ENCODE measurements at regions not wholly inside any gene's neighbourhood (a gene's known extent, or its start where the extent isn't known, plus 50 kb on each side); places are given as distances from the start of the nearest gene placed in this dataset.

- Histone ChIP-seq H3K9me3 (replicated peaks; ENCODE audit: control insufficient read depth, insufficient read depth, low read length) (no peaks in the 10 kb centered on the region), H2AFZ (ENCODE audit: low read depth, low read length) (no peak overlapping the region), H3K27ac (ENCODE audit: insufficient read depth, low read depth, low read length) (no peak overlapping the region), H3K9ac (replicated peaks; ENCODE audit: extremely low read depth, insufficient read depth, low read length) (no peak overlapping the region), H3K79me2 (ENCODE audit: control insufficient read depth, insufficient read depth, low read length) (no peaks in the 10 kb centered on the region), H3K4me1 (ENCODE audit: control insufficient read depth, extremely low read depth, insufficient read depth, low read length) (no peaks in the 10 kb centered on the region), H3K4me2 (ENCODE audit: insufficient read depth, low read length) (no peak overlapping the region), H3K9me1 (replicated peaks; ENCODE audit: control insufficient read depth, extremely low read depth, insufficient read depth, low read length) (no peaks in the 10 kb centered on the region), H3K4me3 (replicated peaks in 1 of 3; ENCODE audit: insufficient read depth in 1 of 3, low read depth in 1 of 3, low read length in 3 of 3) (no peak overlapping the region), H4K20me1 (replicated peaks; ENCODE audit: control insufficient read depth, extremely low read depth, insufficient read depth, low read length) (no peaks in the 10 kb centered on the region), H3K36me3 (ENCODE audit: control insufficient read depth in 2 of 2, extremely low read depth in 1 of 2, insufficient read depth in 2 of 2, low read length in 2 of 2) (no peaks in the 10 kb centered on the region), H3K27me3 (ENCODE audit: control insufficient read depth in 2 of 2, insufficient read depth in 2 of 2, low read length in 2 of 2) (no peaks in the 10 kb centered on the region)
- DNase-seq (ENCODE audit: low read depth, low spot score) = no peak
- TF ChIP-seq MYC (IDR thresholded peaks at IDR 0.05; ENCODE audit: low read depth, low read length) (no peak), POLR2A (IDR thresholded peaks at IDR 0.05; ENCODE audit: low read depth, low read length) (no peak), JUN (IDR thresholded peaks at IDR 0.05; ENCODE audit: borderline replicate concordance, insufficient read depth, insufficient read length, low read depth) (no peak)
- FAIRE-seq = no peak
- dilution Hi-C loops (cut with MboI; ENCODE audit: extremely low pct_ligation_motif_present, low sequenced_read_pairs) (no loop called here), intact Hi-C loops (cut with micrococcal nuclease) (no loop called here)
- POLR2A ChIA-PET = no interaction called here
- CTCF ChIA-PET = no interaction called here
- BruUV-seq (replicated peaks) = no TSS peak
These were observed 71.5 kb upstream of the DISP3 start for GRCh38 chr1:11407301-11407994.

DNA sequence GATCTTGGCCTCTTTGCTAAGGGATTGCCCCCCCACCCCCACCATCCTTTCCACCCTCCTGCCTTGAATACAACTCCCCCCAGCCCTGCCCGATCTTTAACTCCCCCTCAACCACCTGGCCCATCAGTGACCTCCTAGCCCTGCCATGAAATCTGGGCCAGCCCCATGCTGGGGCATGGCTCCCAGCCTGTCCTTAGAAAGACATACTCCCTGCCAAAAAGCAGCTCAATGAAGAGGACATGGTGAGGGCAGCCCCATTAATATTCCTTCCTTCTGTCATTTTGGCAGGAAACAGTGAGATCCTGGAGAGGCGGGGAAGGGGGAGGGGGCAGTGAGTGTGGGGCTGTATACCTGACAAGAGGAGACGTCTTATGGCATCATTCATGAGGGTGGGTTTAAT lies 66.8 kb upstream of the DISP3 start:
- no peak for DNase-seq (ENCODE audit: low read depth, low spot score)
- Histone ChIP-seq H3K27me3 (ENCODE audit: control insufficient read depth in 2 of 2, insufficient read depth in 2 of 2, low read length in 2 of 2) (no peaks in the 10 kb centered on the region), H3K79me2 (ENCODE audit: control insufficient read depth, insufficient read depth, low read length) (no peaks in the 10 kb centered on the region), H2AFZ (ENCODE audit: low read depth, low read length) (no peak overlapping the region), H3K9me3 (replicated peaks; ENCODE audit: control insufficient read depth, insufficient read depth, low read length) (no peaks in the 10 kb centered on the region), H3K27ac (ENCODE audit: insufficient read depth, low read depth, low read length) (no peak overlapping the region), H3K4me1 (ENCODE audit: control insufficient read depth, extremely low read depth, insufficient read depth, low read length) (no peaks in the 10 kb centered on the region), H3K4me3 (replicated peaks in 1 of 3; ENCODE audit: insufficient read depth in 1 of 3, low read depth in 1 of 3, low read length in 3 of 3) (no peak overlapping the region), H3K9me1 (replicated peaks; ENCODE audit: control insufficient read depth, extremely low read depth, insufficient read depth, low read length) (no peaks in the 10 kb centered on the region), H3K9ac (replicated peaks; ENCODE audit: extremely low read depth, insufficient read depth, low read length) (no peak overlapping the region), H3K36me3 (ENCODE audit: control insufficient read depth in 2 of 2, extremely low read depth in 1 of 2, insufficient read depth in 2 of 2, low read length in 2 of 2) (no peaks in the 10 kb centered on the region), H3K4me2 (ENCODE audit: insufficient read depth, low read length) (no peak overlapping the region), H4K20me1 (replicated peaks; ENCODE audit: control insufficient read depth, extremely low read depth, insufficient read depth, low read length) (no peaks in the 10 kb centered on the region)
- ChIA-PET POLR2A (no interaction called here), CTCF (no interaction called here)
- FAIRE-seq = no peak
- dilution Hi-C loops (cut with MboI; ENCODE audit: extremely low pct_ligation_motif_present, low sequenced_read_pairs) = no loop called here
- TF ChIP-seq POLR2AphosphoS5 (IDR thresholded peaks at IDR 0.05; ENCODE audit: insufficient read depth, low read depth, low read length) (no peak), MYC (IDR thresholded peaks at IDR 0.05; ENCODE audit: low read depth, low read length) (no peak), POLR2A (IDR thresholded peaks at IDR 0.05; ENCODE audit: low read depth, low read length) (no peak), GATA2 (IDR thresholded peaks at IDR 0.05; ENCODE audit: insufficient read depth, insufficient read length, low read depth, low read length) (no peak), FOS (IDR thresholded peaks at IDR 0.05; ENCODE audit: borderline replicate concordance, insufficient read depth, low read length) (no peak), CTCF (IDR thresholded peaks at IDR 0.05; ENCODE audit: extremely low read depth in 1 of 2, insufficient read depth in 1 of 2, low read depth in 1 of 2, low read length in 2 of 2) (no peak), EZH2 (IDR thresholded peaks at IDR 0.05; ENCODE audit: borderline replicate concordance, low read depth, low read length, severe bottlenecking) (no peak), JUN (IDR thresholded peaks at IDR 0.05; ENCODE audit: borderline replicate concordance, insufficient read depth, insufficient read length, low read depth) (no peak)
- TF ChIP-seq, protein P1, sequence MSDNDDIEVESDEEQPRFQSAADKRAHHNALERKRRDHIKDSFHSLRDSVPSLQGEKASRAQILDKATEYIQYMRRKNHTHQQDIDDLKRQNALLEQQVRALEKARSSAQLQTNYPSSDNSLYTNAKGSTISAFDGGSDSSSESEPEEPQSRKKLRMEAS (IDR thresholded peaks at IDR 0.05; ENCODE audit: insufficient read depth, insufficient read length) = no peak
- no TSS peak for BruUV-seq (replicated peaks)
- intact Hi-C loops (cut with micrococcal nuclease) = no loop called here

All from endothelial cell of umbilical vein (primary cell).